Upper lobe of right lung (tissue), 1 donor: ENCODE measurements at regions not wholly inside any gene's neighbourhood (a gene's known extent, or its start where the extent isn't known, plus 50 kb on each side); places are given as distances from the start of the nearest gene placed in this dataset.
"Not testable (repeated sequence)": the region's sequence is repeated elsewhere in the genome, so short reads cannot be mapped to it uniquely, and the experiment has no call there.

Experiments
- ATAC-seq: fragments of 200-7000 bp; cut with Tn5 transposase; one replicate; pipeline ENCODE4 v1.9.1; 2020; ENCODE audit warnings: mild to moderate bottlenecking, moderate library complexity
- DNase-seq: peaks from one replicate; pipeline ENCODE4 v3.0.0-alpha.2; 2020
- H3K27ac ChIP-seq: fragments of 200-600 bp; one replicate; pipeline ENCODE4 v1.8.0; 2022
- H3K27me3 ChIP-seq: fragments of 200-600 bp; one replicate; pipeline ENCODE4 v1.8.0; 2022; ENCODE audit warnings: mild to moderate bottlenecking
- H3K36me3 ChIP-seq: fragments of 200-600 bp; one replicate; pipeline ENCODE4 v1.8.0; 2022
- H3K4me1 ChIP-seq: fragments of 200-600 bp; one replicate; pipeline ENCODE4 v1.8.0; 2022
- H3K4me3 ChIP-seq: fragments of 200-600 bp; one replicate; pipeline ENCODE4 v1.8.0; 2022; ENCODE audit warnings: mild to moderate bottlenecking
- H3K9me3 ChIP-seq: fragments of 200-600 bp; one replicate; pipeline ENCODE4 v1.8.0; 2022
- CTCF ChIP-seq: fragments of 200-600 bp; IDR thresholded peaks from one replicate; pipeline ENCODE4 v1.8.0; 2022; ENCODE audit warnings: antibody characterized with exemption
- intact Hi-C: fragments of 100-400 bp; cut with DNase I; formaldehyde crosslinking; loops from one replicate; pipeline ENCODE4 v1.11.0; 2022
- donor health status: DM: no; HTN: yes; CAD: no; lungs with severe emphysema.

GRCh38 chr12:96107236-96107635 lies 71.8 kb upstream of the LTA4H start:
- Histone ChIP-seq H3K36me3 (no peaks in the 10 kb centered on the region), H3K4me1 (peaks cover 18% of the 10 kb centered on the region), H3K27me3 (no peaks in the 10 kb centered on the region), H3K4me3 (no peak overlapping the region), H3K27ac (peak overlapping the region; percentile 65), H3K9me3 (no peaks in the 10 kb centered on the region)
- intact Hi-C loops, result no loop called here
- no peak for ATAC-seq
- TF ChIP-seq CTCF, result no peak
- DNase-seq, result no peak

GRCh38 chr12:96108321-96108720 lies 72.9 kb upstream of the LTA4H start:
- DNase-seq (no peak), ATAC-seq (peak; percentile 82)
- no peaks in the 10 kb centered on the region for H3K36me3 ChIP-seq
- no peak for TF ChIP-seq CTCF
- H3K27me3 ChIP-seq, result no peaks in the 10 kb centered on the region
- peaks cover 11% of the 10 kb centered on the region for H3K4me1 ChIP-seq
- peak overlapping the region; percentile 65 for H3K27ac ChIP-seq
- intact Hi-C loops, result no loop called here
- H3K4me3 ChIP-seq, result no peak overlapping the region
- no peaks in the 10 kb centered on the region for H3K9me3 ChIP-seq

GRCh38 chr12:96108941-96109340 lies 73.6 kb upstream of the LTA4H start:
- DNase-seq, H3K27ac ChIP-seq, H3K27me3 ChIP-seq, H3K4me3 ChIP-seq, intact Hi-C loops, H3K36me3 ChIP-seq, ATAC-seq, H3K9me3 ChIP-seq: not testable (repeated sequence)
- H3K4me1 ChIP-seq, result peaks cover 11% of the 10 kb centered on the region

GRCh38 chr12:96112733-96113132 lies 77.3 kb upstream of the LTA4H start:
- DNase-seq, result no peak
- no peak for TF ChIP-seq CTCF
- intact Hi-C loops, result no loop called here
- H3K36me3 ChIP-seq, result no peaks in the 10 kb centered on the region
- no peak for ATAC-seq
- peaks cover 4% of the 10 kb centered on the region for H3K4me1 ChIP-seq
- H3K27me3 ChIP-seq, result peaks cover 4% of the 10 kb centered on the region
- H3K4me3 ChIP-seq, result no peak overlapping the region
- no peak overlapping the region for H3K27ac ChIP-seq
- H3K9me3 ChIP-seq, result no peaks in the 10 kb centered on the region

- H3K4me1 ChIP-seq, result peaks cover 8% of the 10 kb centered on the region
- ATAC-seq (no peak), DNase-seq (no peak)
- peaks cover 4% of the 10 kb centered on the region for H3K27me3 ChIP-seq
- no peak for TF ChIP-seq CTCF
- no peaks in the 10 kb centered on the region for H3K9me3 ChIP-seq
- intact Hi-C loops, result no loop called here
- no peak overlapping the region for H3K4me3 ChIP-seq
- no peak overlapping the region for H3K27ac ChIP-seq
- no peaks in the 10 kb centered on the region for H3K36me3 ChIP-seq
These were observed 76.7 kb upstream of the ELK3 start for GRCh38 chr12:96117460-96117859.

- peak; percentile 97 for ATAC-seq
These were observed 73.6 kb upstream of the ELK3 start for GRCh38 chr12:96120359-96121100.

More at GRCh38 chr12:96120359-96121100, 73.6 kb upstream of the ELK3 start:
- intact Hi-C loops, result no loop called here
- H3K4me3 ChIP-seq, result no peak overlapping the region
- peaks cover 8% of the 10 kb centered on the region for H3K4me1 ChIP-seq
- H3K27me3 ChIP-seq, result no peaks in the 10 kb centered on the region
- H3K9me3 ChIP-seq, result no peaks in the 10 kb centered on the region
- H3K36me3 ChIP-seq, result no peaks in the 10 kb centered on the region
- TF ChIP-seq CTCF, result no peak
- DNase-seq, result peak; percentile 66
- no peak overlapping the region for H3K27ac ChIP-seq
